ENCODE measurements at regions not wholly inside any gene's neighbourhood (a gene's known extent, or its start where the extent isn't known, plus 50 kb on each side); places are given as distances from the start of the nearest gene placed in this dataset.

DNA sequence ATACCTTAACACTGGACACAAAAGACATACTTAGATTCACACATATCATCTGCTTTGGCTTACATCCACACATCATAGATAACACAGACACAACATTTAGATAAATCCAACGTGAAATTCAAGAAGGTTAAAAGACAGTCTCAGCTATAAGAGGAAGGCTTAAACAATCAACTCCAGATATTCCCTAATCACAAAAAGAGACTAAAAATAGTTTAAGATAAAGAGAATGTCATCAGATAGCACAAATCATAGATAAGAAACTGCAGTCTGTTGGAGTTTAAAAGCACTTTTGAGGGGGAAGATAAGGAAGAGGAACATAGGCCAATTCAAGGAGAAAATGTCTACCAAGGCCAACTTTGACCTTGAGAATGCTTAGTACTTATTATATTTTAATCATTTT, 504.8 kb downstream of the JRKL start:
- no peak for DNase-seq (ENCODE audit: low spot score)

DNA sequence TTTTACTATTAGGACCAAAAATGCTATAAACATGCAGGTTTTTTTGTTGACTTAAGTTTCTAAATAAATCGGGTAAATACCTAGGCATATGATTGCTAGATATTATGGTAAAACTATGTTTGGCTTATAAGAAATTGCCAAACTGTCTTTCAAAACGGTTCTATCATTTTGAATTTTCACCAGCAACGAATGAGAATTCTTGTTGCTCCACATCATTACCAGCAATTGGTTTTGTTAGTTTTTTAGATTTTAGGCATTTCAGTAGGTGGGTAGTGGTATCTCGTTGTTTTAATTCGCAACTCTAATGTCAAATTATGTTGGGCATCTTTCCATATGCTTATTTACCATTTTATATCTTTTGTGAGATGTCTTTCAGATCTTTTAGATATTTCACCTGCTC, 510.2 kb downstream of the JRKL start:
- no peak for DNase-seq (ENCODE audit: low spot score)

- no peak for DNase-seq (ENCODE audit: low spot score)
These were observed 515.3 kb downstream of the JRKL start for GRCh38 chr11:96905143-96905542.

- no peak for DNase-seq (ENCODE audit: low spot score)
These were observed 515.9 kb downstream of the JRKL start for GRCh38 chr11:96905663-96906062.

GRCh38 chr11:96906476-96906875, 516.7 kb downstream of the JRKL start:
- DNase-seq (ENCODE audit: low spot score), result no peak

- no peak for DNase-seq (ENCODE audit: low spot score)
These were observed 536.0 kb downstream of the JRKL start for GRCh38 chr11:96925862-96926261.

- no peak for DNase-seq (ENCODE audit: low spot score)
These were observed 550.4 kb downstream of the JRKL start for GRCh38 chr11:96940227-96940626.

DNA sequence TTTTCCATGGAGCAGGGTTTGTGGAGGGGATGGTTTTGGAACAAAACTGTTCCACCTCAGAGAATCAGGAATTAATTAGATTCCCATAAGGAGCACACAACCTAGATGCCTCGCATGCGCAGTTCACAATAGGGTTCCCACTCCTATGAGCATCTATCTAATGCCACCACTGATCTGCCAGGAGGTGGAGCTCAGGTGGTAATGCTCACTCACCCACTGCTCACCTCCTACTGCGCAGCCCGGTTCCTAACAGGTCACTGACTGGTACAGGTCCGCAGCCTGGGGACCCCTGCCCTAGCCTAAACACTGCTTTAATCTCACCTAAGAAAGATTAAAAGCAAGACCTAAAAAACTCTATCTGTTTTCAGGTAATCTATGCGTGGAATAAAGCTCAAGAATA, 553.0 kb downstream of the JRKL start:
- no peak for DNase-seq (ENCODE audit: low spot score)

DNA sequence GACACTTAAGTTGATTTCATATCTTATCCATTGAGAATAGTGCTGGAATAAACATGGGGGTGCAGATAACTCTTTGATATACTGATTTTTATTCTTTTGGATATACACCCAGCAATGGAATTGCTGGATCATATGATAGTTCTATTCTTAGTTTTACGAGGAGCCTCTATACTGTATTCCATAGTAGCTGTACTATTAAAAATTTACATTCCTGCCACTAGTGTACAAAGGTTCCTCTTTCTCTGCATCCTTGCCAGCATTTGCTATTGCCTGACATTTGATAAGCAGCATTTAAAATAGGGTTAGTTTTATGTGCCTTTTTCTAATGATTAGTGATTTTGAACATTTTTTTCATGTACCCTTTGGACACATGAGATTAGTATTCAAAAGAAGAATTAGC, 554.2 kb downstream of the JRKL start:
- no peak for DNase-seq (ENCODE audit: low spot score)

GRCh38 chr11:96948066-96948465, 558.3 kb downstream of the JRKL start:
- DNase-seq (ENCODE audit: low spot score), result no peak

DNA sequence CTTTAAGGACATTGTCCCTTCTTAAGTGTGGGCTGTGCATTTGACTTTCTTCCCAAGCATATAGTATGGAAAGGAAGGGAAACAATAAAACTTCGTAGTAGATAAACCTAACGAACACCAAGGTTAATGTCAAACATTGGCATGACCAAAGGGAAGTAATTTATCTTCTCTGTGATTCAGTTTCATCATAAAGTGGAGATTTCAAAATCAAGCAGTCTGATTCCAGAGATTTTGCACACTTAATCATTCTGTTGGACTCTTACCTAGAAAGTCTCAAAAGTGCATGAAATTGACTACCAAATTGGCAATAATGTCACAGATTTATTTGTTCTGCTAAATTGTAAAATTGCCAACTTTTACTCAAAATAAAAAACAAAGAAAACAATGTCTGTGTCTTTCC, 559.7 kb downstream of the JRKL start:
- no peak for DNase-seq (ENCODE audit: low spot score)

GRCh38 chr11:96954587-96955242, 564.9 kb downstream of the JRKL start:
- DNase-seq (ENCODE audit: low spot score), result no peak

DNA sequence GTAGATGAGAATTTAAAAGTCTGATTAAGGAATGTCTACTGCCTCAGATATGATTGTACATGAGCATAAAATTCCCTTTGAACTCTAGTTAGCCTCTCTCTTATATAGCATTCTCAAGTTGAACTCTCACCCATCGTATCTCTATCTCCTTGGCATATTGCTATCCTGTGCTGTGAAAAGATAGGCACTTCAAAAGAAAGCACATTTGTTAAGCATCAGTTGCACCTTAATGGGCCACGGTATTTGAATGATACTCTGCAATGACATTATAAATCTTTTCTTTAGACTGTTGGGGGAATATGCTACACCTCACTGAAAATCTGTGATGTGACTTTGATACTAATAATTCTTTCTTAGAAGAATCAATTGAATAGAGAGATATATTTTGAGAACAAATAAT, 570.7 kb downstream of the JRKL start:
- DNase-seq (ENCODE audit: low spot score), result no peak

- no peak for DNase-seq (ENCODE audit: low spot score)
These were observed 571.1 kb downstream of the JRKL start for GRCh38 chr11:96960926-96961325.

DNA sequence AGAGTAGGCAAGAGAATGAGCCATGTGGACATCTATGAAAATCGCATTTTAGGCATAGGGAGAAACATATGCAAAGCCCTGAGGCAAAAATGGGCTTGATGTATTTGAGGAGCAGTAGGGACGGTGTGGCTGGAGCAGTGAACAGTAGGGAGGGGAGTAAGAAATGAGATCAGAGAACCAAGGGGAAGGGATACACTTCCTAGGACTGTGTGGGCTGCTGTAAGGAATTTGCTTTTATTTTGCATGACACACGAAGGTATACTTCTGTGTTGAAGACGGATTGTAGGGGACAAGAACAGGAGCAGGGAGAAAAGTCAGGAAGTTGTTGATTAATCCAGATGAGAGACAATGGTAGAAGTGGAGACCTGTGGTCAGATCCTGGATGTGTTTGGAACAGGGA, 572.1 kb downstream of the JRKL start:
- no peak for DNase-seq (ENCODE audit: low spot score)

DNA sequence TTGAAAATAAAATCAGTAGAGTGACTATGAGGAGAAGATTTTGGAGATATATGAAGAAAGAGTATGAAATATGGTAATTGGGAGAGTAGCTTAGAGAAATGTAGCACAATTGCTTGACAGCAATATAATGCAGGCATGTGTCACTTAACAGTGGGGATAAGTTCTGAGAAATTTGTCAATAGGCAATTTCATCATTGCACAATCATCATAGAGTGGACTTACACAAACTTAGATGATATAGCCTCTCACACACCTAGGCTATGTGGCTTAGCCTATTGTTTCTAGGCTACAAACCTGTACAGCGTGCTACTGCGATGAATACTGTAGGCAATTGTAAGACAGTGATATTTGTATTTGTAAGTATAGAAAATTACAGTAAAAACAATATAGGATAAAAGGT, 573.6 kb downstream of the JRKL start:
- DNase-seq (ENCODE audit: low spot score), result no peak

DNA sequence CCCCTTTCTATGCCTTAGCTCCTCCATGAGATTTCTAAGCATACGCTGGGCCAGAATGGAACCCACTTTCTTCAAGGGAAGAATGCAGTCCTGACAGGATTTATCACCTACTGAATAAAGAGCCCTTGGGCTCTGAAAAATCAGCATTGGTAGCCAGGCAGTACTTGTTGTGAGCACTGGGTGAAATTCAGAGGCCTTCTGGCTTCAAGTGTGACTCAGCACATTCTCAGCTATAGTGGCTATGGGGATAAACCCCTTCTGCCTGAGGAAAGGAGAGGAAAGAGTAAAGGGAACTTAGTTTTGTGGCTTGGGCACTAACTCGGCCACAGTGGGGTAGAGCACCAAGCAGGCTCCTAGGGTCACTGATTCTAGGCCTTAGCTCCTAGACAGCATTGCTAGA, 574.8 kb downstream of the JRKL start:
- peak; percentile 40 for DNase-seq (ENCODE audit: low spot score)

- no peak for DNase-seq (ENCODE audit: low spot score)
These were observed 577.8 kb downstream of the JRKL start for GRCh38 chr11:96967616-96968015.

DNA sequence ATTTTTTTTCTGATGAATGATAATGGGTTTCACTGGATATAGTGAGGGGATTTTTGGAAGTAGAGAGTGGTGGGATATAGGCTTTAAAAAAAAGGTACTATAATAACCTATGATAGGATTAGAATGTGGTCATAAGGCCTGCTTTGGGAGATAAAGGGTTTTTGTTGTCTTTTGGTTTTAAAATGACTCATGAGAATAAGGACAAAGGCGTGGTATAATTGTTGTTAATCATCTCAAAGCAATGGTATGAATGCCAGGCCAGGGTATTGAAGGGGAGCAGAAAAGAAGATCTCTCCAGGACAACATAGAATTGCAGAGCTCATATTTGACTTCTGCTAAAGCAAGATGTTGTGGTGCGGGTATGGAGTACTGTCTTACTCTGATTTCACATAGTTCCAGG, 579.4 kb downstream of the JRKL start:
- no peak for DNase-seq (ENCODE audit: low spot score)

DNA sequence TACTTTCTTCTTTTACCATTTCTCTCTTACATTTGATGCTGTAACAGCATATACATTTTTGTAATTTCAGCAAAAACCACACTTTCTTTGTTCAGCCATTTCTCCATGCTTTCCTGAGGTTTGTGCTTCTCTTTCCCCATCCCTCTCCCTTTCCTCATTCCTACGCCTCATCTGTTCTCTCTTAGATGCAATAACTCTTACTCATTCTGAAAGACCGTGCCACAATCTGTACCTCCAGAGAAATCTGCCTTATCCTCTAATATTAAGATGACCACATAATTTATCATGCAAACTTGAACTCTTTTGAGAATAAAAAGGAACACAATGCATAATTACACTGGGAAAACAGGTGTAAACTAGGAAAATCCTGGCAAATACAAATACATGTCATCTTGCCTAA, 588.9 kb downstream of the JRKL start:
- DNase-seq (ENCODE audit: low spot score), result no peak

DNA sequence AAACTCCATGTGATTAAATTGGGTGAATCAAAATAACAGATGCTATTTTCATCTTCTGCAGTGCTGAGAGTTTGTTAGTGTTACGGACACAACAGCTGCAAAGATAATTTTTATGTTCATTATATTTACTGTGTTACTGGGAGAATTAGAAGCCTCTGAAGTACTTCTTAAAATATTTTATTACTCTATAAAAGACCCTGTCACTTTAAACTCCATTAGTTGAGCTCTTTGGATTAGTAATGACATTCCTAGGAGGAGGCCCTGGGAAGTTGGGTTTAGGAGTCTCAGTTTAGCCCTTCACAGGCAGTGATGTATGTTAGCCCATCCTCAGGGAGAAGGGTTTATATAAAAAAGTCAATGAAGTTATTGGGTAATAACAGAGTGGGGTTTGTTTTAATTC, 596.7 kb downstream of the JRKL start:
- no peak for DNase-seq (ENCODE audit: low spot score)

DNA sequence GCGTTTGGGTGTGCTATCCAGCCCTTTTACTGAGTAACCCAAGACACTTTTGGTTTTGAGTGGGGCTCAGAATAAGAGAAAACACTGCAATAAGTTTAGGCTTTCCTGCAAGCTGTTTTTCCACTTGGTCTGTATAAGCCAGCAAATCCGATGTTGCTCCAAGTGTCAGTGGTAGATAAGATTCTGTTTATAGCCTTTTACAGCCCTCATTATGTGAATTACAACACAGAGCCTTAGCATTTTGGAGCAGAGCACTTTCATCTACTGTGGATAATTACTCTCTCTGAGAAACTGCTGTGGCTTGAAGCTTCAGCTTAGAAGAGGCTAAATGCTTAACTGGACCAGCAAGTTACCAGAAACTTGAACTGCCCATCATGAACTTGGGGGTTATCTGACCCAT, 601.1 kb downstream of the JRKL start:
- DNase-seq (ENCODE audit: low spot score), result no peak

DNA sequence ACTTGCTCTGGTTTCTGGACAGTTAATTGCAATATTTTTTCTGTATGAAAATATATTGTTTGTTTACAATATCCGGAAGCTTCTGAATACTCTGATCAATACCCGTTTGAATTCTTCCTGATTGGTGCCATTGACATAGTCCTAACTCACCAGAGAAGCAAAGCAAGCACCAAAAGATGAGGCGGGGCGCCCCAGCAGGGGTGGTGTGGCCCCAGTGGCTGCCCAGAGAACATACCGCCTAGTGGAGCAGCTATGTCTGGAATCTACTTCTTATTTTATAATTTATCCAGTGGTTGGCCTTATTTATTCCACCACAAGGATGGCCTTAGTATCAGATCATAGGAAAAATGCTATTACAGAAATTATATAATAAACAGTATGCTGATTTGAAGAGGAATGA, 610.7 kb downstream of the JRKL start:
- no peak for DNase-seq (ENCODE audit: low spot score)

- DNase-seq (ENCODE audit: low spot score), result no peak
These were observed 617.5 kb downstream of the JRKL start for GRCh38 chr11:97007283-97007682.

DNA sequence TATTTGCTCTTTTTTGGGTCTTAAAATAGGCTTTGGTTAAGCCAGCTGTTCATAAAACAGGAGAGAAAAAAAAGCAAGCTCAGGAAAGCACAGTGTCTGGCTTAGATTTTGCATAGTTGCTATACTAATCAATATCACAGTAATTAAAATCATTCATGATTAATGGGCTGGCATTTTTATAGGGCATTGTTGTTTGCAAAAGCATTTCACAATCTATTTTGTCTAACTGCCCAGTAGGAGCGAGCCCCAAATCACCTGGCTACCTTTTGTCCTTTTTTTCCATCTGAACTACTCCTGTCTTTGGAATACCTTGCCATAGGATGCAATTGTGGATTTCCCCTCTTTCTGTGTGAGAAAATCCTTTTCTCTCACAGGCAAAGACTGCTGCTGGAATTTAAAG, 619.8 kb downstream of the JRKL start:
- no peak for DNase-seq (ENCODE audit: low spot score)

Measured in ecto neural progenitor cell (in vitro differentiated cells).